Astrocyte (in vitro differentiated cells and primary cell): ENCODE measurements at regions not wholly inside any gene's neighbourhood (a gene's known extent, or its start where the extent isn't known, plus 50 kb on each side); places are given as distances from the start of the nearest gene placed in this dataset.

ENCODE experiments used
- EZH2 ChIP-seq: IDR thresholded peaks from 2 replicates; pipeline ENCODE4 v1.6.1; 2012; ENCODE audit warnings: mild to moderate bottlenecking, low read length, inconsistent platforms; ENCODE audit not compliant: insufficient read depth
- TF ChIP-seq, protein P1 (sequence below): IDR thresholded peaks from 2 replicates; pipeline ENCODE4 v1.5.1; 2011; ENCODE audit warnings: low read depth, mild to moderate bottlenecking, inconsistent platforms, low read length, moderate library complexity; ENCODE audit not compliant: insufficient read depth

DNA sequence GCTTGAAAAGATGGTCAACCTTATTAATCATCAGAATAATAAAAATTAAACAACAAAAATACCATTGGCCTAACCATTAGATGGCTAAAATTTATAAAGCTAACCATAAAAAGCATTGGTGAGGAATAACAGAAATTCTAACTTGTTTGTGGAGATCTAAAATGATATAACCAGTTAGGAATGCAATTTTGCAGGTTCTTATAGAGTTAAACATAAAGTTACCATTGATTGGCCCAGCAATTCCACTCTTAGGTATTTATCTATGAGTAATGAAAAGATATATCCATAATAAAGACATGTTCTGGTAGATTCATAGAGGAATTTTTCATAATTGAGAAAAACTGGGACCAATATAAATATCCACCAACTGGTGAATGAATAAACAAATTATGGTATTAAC lies 1098.6 kb downstream of the FSCB start:
- TF ChIP-seq, protein P1, sequence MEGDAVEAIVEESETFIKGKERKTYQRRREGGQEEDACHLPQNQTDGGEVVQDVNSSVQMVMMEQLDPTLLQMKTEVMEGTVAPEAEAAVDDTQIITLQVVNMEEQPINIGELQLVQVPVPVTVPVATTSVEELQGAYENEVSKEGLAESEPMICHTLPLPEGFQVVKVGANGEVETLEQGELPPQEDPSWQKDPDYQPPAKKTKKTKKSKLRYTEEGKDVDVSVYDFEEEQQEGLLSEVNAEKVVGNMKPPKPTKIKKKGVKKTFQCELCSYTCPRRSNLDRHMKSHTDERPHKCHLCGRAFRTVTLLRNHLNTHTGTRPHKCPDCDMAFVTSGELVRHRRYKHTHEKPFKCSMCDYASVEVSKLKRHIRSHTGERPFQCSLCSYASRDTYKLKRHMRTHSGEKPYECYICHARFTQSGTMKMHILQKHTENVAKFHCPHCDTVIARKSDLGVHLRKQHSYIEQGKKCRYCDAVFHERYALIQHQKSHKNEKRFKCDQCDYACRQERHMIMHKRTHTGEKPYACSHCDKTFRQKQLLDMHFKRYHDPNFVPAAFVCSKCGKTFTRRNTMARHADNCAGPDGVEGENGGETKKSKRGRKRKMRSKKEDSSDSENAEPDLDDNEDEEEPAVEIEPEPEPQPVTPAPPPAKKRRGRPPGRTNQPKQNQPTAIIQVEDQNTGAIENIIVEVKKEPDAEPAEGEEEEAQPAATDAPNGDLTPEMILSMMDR = no peak
- no peak for TF ChIP-seq EZH2
